Mucosa of rectum (tissue), 2 donors: ENCODE measurements at regions not wholly inside any gene's neighbourhood (a gene's known extent, or its start where the extent isn't known, plus 50 kb on each side); places are given as distances from the start of the nearest gene placed in this dataset.

ENCODE experiments used
- H3K27ac ChIP-seq, 2 donors: one replicate each; pipeline ENCODE4 v1.7.0; 2013; ENCODE audit warnings: inconsistent platforms in 2 of 2, low read depth in 2 of 2, low read length in 2 of 2
- H3K27me3 ChIP-seq, 2 donors: one replicate each; pipeline ENCODE4 v1.7.0; 2013; ENCODE audit warnings: low read length in 2 of 2; ENCODE audit not compliant: control insufficient read depth in 2 of 2, insufficient read depth in 2 of 2
- H3K36me3 ChIP-seq, 2 donors: one replicate each; pipeline ENCODE4 v1.7.0; 2013; ENCODE audit warnings: low read length in 2 of 2; ENCODE audit not compliant: control insufficient read depth in 2 of 2, insufficient read depth in 2 of 2
- H3K4me1 ChIP-seq, 2 donors: one replicate each; pipeline ENCODE4 v1.7.0; 2013; ENCODE audit warnings: low read length in 2 of 2, mild to moderate bottlenecking in 1 of 2; ENCODE audit not compliant: control insufficient read depth in 2 of 2, insufficient read depth in 2 of 2
- H3K4me3 ChIP-seq, 2 donors: one replicate each; pipeline ENCODE4 v1.7.0; 2013; ENCODE audit warnings: low read length in 2 of 2
- H3K9ac ChIP-seq, 2 donors: one replicate each; pipeline ENCODE4 v1.7.0; 2013; ENCODE audit warnings: low read length in 2 of 2, low read depth in 1 of 2, mild to moderate bottlenecking in 1 of 2
- H3K9me3 ChIP-seq, 2 donors: one replicate each; pipeline ENCODE4 v1.7.0; 2013; ENCODE audit warnings: low read length in 2 of 2; ENCODE audit not compliant: control insufficient read depth in 2 of 2
- donor health status: healthy.
- donor health status: Normal muscosa, but diverticular disease.

DNA sequence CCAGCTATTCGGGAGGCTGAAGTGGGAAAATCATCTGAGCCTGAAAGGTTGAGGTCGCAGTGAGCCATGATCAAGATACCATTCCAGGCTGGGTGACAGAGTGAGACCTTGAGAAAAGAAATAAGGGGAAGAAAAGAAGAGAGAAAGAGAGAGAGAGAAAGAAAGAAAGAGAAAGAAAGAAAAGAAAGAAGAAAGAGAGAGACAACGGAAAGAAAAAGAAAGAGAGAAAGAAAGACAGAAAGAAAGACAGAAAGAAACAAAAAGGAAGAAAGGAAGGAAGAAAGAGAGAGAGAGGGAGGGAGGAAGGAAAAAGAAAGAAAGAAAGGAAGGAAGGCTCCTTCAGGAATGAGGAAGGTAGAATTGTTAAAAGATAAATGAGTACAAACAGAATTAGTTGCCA lies 84.5 kb downstream of the RPL22L1 start:
- no peaks in the 10 kb centered on the region for H3K4me1 ChIP-seq
- H3K9me3 ChIP-seq, result no peaks in the 10 kb centered on the region
- peaks cover 0 to 1% of the 10 kb centered on the region in 2 donors for H3K27me3 ChIP-seq
- no peak overlapping the region for H3K9ac ChIP-seq
- no peak overlapping the region for H3K4me3 ChIP-seq
- no peak overlapping the region for H3K27ac ChIP-seq
- no peaks in the 10 kb centered on the region for H3K36me3 ChIP-seq

DNA sequence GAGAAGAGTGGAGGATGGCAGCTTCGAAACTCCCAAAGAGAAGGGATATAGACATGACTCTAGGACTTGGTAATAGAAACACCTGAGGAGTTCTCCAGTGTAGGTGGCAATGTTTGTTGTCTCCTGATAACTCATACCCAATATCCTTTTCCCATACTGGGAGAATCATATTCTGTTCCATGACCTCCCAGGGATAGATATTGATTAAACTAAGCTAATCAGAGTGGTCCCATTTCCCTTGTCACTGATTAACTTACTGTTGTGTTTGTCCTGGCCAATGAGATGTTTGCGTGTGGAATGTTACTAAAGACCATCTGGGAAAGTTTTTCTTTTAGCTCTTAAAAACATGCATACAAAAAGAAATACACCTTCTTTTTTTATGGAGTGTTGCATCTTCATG lies 85.6 kb downstream of the RPL22L1 start:
- peaks cover 0 to 1% of the 10 kb centered on the region in 2 donors for H3K27me3 ChIP-seq
- no peak overlapping the region for H3K4me3 ChIP-seq
- H3K36me3 ChIP-seq, result no peaks in the 10 kb centered on the region
- no peak overlapping the region for H3K9ac ChIP-seq
- no peaks in the 10 kb centered on the region for H3K4me1 ChIP-seq
- no peaks in the 10 kb centered on the region for H3K9me3 ChIP-seq
- H3K27ac ChIP-seq, result no peak overlapping the region

DNA sequence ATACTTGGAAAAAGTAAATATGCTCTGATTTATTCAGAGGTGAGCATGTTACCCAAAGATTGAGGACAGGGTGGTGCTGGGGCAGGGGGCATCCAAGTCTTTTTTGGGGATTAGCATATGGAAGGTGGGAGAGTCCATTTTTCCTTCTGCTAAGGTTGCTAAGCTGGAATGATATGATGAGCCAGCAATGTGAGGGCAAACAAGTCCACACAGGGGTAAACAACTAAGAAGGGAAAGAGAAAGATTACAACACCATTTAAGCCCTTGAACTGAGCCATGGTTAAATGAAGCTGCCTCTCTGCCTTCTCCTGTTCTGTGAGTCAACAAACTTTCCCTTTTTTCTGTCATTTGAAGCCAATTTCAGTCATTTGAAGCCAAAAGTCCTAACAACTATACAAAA lies 89.0 kb downstream of the RPL22L1 start:
- Histone ChIP-seq H3K4me1 (no peaks in the 10 kb centered on the region), H3K9me3 (no peaks in the 10 kb centered on the region), H3K27me3 (peaks cover 0 to 1% of the 10 kb centered on the region in 2 donors), H3K9ac (no peak overlapping the region), H3K27ac (no peak overlapping the region), H3K4me3 (no peak overlapping the region), H3K36me3 (no peaks in the 10 kb centered on the region)

DNA sequence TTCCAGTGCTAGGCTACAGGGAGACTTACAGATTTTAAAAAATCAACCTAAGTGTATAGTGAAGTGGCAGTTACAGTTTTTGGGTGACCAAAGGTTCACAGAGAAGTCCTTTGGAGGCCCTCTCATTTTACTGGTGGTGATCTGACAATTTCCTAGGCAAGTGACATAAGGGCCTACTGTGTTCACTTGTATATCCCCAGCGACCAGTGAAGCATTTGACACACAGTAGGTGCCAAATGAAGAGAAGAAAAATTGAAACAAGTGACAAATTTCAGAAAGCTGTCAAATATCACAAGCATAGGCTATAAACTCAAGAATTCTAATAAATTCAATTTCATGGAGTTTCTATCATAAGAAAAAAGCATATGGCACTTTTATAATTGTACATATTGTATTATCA lies 89.5 kb downstream of the RPL22L1 start:
- H3K4me3 ChIP-seq, result no peak overlapping the region
- no peaks in the 10 kb centered on the region for H3K9me3 ChIP-seq
- H3K36me3 ChIP-seq, result no peaks in the 10 kb centered on the region
- no peaks in the 10 kb centered on the region for H3K4me1 ChIP-seq
- no peak overlapping the region for H3K9ac ChIP-seq
- no peak overlapping the region for H3K27ac ChIP-seq
- peaks cover 0 to 1% of the 10 kb centered on the region in 2 donors for H3K27me3 ChIP-seq

DNA sequence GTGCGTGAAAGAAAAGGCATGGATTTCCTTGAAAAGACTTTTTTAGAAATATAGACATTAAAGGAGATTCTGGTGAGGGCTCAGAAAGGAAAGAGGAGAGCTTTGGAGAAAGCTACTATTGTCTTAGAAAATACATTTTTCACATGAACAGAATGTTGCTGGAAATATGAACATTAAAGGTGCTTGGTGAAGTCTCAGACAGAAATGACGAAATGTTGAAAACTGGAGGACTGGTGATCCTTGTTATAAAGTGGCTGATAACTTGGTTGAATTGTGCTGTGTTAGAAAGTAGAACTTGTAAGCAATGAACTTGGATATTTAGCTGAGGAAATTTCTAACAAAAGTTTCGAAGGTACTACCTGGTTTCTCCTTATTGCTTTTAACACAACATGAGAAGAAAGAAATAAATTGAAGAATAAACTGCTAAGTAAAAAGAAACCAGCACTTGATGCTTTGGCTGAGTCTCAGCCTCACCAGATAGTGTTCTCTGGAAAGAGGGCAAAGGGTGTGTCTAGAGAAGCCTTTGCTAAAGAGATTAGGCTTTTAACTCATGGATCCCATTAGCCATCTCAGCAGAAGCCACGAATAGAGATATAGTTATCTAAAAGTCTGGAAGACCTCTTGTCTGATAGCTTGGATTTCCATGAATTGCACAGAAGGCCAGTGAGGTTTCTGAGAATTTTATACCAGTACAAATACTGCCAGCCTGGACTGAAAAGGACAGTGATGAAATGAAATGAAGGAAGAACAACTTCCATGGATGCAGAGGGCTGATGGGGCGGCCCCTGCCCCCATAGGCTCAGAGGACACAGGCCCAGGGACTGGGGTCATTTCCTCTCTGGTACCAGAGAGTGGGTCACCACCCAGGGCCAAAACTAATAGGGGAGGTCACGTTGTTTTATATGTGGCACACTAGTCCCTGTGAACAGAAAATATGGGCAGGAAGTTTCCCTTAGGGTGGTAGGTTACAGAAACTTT lies 91.5 kb downstream of the RPL22L1 start:
- H3K36me3 ChIP-seq, result no peaks in the 10 kb centered on the region

DNA sequence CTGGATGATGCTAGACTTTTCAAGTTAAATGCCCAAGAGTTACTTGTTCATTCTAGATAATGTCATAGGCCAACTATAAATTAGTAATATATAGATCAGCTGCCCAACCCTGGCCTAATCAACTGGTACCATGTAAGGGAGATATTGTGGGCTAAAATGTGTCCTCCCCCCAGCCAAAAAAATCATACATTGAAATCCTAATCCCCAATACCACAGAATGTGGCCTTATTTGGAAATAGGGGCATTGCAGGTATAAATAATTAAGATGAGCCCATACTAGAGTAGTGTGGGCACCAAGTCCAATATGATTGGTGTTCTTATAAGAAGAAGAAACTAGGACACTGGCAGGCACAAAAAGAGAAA lies 92.5 kb downstream of the RPL22L1 start:
- Histone ChIP-seq H3K27me3 (no peaks in the 10 kb centered on the region), H3K9me3 (no peaks in the 10 kb centered on the region), H3K4me3 (no peak overlapping the region), H3K4me1 (no peaks in the 10 kb centered on the region), H3K27ac (no peak overlapping the region), H3K9ac (no peak overlapping the region), H3K36me3 (no peaks in the 10 kb centered on the region)

More for the DNA sequence above, 91.5 kb downstream of the RPL22L1 start:
- no peaks in the 10 kb centered on the region for H3K4me1 ChIP-seq
- no peak overlapping the region for H3K9ac ChIP-seq
- H3K9me3 ChIP-seq, result no peaks in the 10 kb centered on the region
- H3K4me3 ChIP-seq, result no peak overlapping the region
- no peak overlapping the region for H3K27ac ChIP-seq
- H3K27me3 ChIP-seq, result no peaks in the 10 kb centered on the region

DNA sequence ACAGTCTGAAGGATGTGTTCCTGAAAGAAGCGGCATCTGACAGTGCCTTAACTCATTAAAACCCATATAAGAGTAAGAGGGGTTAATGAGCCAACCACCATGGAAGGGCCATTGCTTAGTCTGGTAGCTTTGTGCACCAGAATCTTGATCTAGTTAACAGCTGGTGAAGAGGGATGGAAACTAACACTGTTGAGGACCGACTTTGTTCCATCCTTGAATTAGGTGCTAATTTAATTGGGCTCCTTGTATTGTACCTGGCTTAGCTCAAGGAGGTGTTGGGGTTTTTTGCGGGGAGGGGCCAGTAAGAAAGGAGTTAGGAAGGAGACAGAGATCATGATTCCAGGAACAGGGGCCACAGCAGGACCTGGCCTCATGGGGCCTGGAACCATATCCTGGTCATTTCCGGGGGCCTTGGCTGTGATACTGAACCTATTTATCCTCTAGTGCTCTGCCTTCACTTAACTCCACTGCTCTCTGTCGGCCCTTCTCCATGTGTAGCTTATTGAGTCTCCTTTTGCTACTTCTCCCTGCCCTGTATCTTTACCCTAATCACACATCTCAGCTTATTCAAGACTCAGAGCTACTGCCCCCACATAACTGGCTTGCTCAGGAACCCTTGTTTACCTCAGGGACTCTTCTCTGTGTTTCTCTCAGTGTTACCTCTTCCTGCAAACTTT lies 93.0 kb downstream of the RPL22L1 start:
- Histone ChIP-seq H3K4me3 (no peak overlapping the region), H3K27me3 (no peaks in the 10 kb centered on the region)

DNA sequence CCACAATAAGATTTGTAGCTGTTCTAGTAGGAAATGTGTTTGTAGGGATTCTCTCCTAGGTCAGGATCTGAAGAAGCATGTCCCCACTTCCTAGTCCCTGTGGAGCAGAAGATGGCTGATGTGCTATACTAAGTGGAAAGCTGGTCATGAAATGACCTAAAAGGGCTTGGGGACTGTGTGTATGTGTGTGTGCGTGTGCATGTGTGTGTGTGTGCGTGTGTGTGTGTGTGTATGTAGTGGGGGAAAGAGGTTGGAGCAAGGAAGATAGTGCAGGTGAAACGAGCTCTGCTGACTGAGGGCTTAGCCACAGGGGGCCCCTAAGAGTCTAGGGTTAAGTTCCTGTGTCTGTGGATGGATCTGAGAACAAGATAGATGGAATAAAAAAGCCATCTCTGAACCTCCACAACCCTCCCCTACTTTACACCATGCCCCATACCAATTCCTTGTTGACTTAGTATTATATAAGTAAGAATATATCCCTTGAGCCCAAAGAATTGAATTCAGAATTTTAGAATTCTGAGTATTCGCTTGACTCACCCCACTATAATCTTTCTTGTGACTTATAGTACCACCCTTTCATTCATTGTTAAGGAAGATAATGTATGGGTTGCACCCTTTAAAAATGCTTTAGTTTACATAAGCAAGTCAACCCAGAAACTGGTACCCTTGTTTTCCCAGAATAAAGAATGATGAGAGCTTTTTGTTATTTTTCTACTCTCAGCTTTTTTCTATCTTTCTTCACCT lies 96.1 kb downstream of the RPL22L1 start:
- Histone ChIP-seq H3K9ac (no peak overlapping the region), H3K4me1 (no peaks in the 10 kb centered on the region), H3K27ac (no peak overlapping the region), H3K4me3 (no peak overlapping the region), H3K27me3 (no peaks in the 10 kb centered on the region), H3K36me3 (no peaks in the 10 kb centered on the region), H3K9me3 (no peaks in the 10 kb centered on the region)

More for the DNA sequence above, 93.0 kb downstream of the RPL22L1 start:
- no peak overlapping the region for H3K27ac ChIP-seq
- no peak overlapping the region for H3K9ac ChIP-seq
- H3K9me3 ChIP-seq, result no peaks in the 10 kb centered on the region
- H3K4me1 ChIP-seq, result no peaks in the 10 kb centered on the region
- no peaks in the 10 kb centered on the region for H3K36me3 ChIP-seq

DNA sequence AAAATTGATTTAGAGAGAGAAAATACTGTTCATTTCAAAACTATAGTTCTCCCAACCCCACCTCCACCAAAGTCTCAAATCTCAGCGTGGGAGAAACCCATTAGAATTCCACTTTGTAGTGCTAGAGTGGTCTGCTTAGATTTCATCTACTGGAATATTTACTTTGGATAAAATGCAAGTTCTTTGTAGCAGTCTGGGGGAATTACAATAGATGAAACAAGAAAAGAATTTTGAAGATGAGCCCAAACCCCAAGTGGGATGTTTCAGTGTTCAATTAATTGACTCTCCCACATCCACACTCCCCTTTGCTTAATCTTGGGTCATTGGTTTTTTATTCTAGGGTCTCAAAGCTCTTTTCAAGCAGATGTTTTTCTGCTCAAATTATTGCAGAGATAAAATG lies 97.8 kb downstream of the RPL22L1 start:
- Histone ChIP-seq H3K36me3 (no peaks in the 10 kb centered on the region), H3K9me3 (no peaks in the 10 kb centered on the region), H3K27ac (no peak overlapping the region), H3K4me3 (no peak overlapping the region), H3K9ac (no peak overlapping the region), H3K27me3 (no peaks in the 10 kb centered on the region), H3K4me1 (no peaks in the 10 kb centered on the region)

DNA sequence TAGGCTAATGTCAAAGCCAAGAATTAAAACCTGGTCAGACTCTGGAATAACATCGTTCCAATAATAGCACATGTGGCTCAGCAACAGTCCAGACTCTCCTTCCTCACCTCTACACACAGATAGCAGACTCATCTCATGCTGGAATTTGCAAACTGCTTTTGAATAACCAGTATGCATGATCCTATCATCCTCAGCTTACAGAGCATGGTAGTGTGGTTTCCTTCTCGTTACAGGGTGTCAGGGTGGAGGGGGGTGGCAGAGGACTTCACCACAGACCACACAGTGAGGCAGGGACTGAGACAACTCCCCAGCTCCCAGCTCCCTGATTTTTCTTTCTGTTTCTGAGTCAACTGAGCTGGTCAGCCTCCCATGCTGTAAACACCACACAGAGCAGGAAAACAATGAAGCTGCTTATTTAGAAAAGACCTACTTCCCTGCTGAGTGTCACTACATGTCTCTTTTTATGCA lies 101.6 kb downstream of the RPL22L1 start:
- Histone ChIP-seq H3K27ac (no peak overlapping the region), H3K9ac (no peak overlapping the region)

More for the DNA sequence above, 101.6 kb downstream of the RPL22L1 start:
- Histone ChIP-seq H3K27me3 (no peaks in the 10 kb centered on the region), H3K9me3 (no peaks in the 10 kb centered on the region), H3K36me3 (no peaks in the 10 kb centered on the region), H3K4me3 (no peak overlapping the region), H3K4me1 (no peaks in the 10 kb centered on the region)
